ENCODE measurements at regions not wholly inside any gene's neighbourhood (a gene's known extent, or its start where the extent isn't known, plus 50 kb on each side); places are given as distances from the start of the nearest gene placed in this dataset.

DNA sequence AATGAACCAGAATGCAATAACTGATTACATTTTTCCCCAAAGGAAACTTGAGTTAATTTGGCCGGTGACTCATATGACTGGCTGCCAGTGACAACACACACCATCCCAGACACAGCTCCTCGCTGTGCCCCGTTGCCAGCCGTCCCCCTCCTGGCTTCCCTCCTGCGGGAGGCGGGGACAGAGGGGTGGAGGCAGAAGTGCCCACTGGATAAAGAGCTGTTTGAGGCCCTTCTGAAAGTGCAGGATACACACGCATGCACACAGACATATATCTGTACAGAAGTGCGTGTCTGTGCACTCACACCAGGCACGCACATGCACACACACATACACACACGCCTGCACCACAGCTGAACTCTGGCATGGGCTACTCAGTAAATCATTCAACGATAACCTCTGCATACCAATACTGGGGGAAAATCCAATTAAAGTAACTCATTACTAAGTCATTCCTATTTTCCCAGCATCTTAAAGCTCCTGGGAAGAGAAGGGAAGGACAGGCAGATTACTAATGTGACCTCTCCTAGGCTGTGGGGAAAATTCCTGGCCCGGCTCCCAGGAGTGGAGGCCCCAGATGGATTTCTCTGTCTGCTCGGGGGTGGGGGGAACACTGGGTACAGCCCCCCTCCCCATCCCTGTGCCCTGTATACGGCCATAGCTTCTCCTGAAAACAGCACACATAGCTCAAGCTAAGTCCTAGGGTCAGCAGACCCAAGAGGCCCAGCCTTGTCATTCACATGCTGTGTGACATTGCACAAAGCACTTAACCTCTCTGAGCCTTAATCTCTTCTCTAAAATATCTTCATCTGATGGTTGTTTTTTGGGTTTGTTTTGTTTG, 52.3 kb upstream of the MYL10 start:
- Histone ChIP-seq H3K79me2 (replicated peaks; ENCODE audit: insufficient read depth, low read length) (no peaks in the 10 kb centered on the region), H3K4me2 (ENCODE audit: low read length) (no peak overlapping the region), H2AFZ (ENCODE audit: low read depth, low read length) (no peak overlapping the region), H3K9me2 (ENCODE audit: insufficient read depth, low read length) (no peaks in the 10 kb centered on the region), H3F3A (ENCODE audit: insufficient read depth, low read length, poor library complexity, severe bottlenecking) (no peaks in the 10 kb centered on the region), H3K36me3 (ENCODE audit: insufficient read depth, low read length) (no peaks in the 10 kb centered on the region), H3K9ac (ENCODE audit: low read length) (no peak overlapping the region), H3K27ac (ENCODE audit: low read length) (no peak overlapping the region), H3K4me3 (ENCODE audit: low read length) (no peak overlapping the region), H3K27me3 (ENCODE audit: insufficient read depth, low read depth, low read length) (no peaks in the 10 kb centered on the region), H3K9me3 (ENCODE audit: low read length) (no peaks in the 10 kb centered on the region), H4K20me1 (ENCODE audit: insufficient read depth) (no peaks in the 10 kb centered on the region)
- TF ChIP-seq MXI1 (conservative IDR thresholded peaks at IDR 0.05; ENCODE audit: poor library complexity, severe bottlenecking) = no peak
- TF ChIP-seq, protein P1, sequence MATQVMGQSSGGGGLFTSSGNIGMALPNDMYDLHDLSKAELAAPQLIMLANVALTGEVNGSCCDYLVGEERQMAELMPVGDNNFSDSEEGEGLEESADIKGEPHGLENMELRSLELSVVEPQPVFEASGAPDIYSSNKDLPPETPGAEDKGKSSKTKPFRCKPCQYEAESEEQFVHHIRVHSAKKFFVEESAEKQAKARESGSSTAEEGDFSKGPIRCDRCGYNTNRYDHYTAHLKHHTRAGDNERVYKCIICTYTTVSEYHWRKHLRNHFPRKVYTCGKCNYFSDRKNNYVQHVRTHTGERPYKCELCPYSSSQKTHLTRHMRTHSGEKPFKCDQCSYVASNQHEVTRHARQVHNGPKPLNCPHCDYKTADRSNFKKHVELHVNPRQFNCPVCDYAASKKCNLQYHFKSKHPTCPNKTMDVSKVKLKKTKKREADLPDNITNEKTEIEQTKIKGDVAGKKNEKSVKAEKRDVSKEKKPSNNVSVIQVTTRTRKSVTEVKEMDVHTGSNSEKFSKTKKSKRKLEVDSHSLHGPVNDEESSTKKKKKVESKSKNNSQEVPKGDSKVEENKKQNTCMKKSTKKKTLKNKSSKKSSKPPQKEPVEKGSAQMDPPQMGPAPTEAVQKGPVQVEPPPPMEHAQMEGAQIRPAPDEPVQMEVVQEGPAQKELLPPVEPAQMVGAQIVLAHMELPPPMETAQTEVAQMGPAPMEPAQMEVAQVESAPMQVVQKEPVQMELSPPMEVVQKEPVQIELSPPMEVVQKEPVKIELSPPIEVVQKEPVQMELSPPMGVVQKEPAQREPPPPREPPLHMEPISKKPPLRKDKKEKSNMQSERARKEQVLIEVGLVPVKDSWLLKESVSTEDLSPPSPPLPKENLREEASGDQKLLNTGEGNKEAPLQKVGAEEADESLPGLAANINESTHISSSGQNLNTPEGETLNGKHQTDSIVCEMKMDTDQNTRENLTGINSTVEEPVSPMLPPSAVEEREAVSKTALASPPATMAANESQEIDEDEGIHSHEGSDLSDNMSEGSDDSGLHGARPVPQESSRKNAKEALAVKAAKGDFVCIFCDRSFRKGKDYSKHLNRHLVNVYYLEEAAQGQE (IDR thresholded peaks at IDR 0.05; ENCODE audit: borderline replicate concordance) = no peak
- TF ChIP-seq TAF1 (IDR thresholded peaks at IDR 0.05; ENCODE audit: low read depth) = no peak
- no peak for TF ChIP-seq EP300 (conservative IDR thresholded peaks at IDR 0.05; ENCODE audit: poor library complexity, severe bottlenecking)
- TF ChIP-seq, protein P2, sequence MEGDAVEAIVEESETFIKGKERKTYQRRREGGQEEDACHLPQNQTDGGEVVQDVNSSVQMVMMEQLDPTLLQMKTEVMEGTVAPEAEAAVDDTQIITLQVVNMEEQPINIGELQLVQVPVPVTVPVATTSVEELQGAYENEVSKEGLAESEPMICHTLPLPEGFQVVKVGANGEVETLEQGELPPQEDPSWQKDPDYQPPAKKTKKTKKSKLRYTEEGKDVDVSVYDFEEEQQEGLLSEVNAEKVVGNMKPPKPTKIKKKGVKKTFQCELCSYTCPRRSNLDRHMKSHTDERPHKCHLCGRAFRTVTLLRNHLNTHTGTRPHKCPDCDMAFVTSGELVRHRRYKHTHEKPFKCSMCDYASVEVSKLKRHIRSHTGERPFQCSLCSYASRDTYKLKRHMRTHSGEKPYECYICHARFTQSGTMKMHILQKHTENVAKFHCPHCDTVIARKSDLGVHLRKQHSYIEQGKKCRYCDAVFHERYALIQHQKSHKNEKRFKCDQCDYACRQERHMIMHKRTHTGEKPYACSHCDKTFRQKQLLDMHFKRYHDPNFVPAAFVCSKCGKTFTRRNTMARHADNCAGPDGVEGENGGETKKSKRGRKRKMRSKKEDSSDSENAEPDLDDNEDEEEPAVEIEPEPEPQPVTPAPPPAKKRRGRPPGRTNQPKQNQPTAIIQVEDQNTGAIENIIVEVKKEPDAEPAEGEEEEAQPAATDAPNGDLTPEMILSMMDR (IDR thresholded peaks at IDR 0.05; ENCODE audit: poor library complexity, severe bottlenecking) = no peak
- no peak for TF ChIP-seq POLR2AphosphoS5 (IDR thresholded peaks at IDR 0.05)
- TF ChIP-seq EZH2 (IDR thresholded peaks at IDR 0.05; ENCODE audit: borderline replicate concordance, insufficient read depth, low read length, poor library complexity, severe bottlenecking) = no peak
- TF ChIP-seq SMC3 (conservative IDR thresholded peaks at IDR 0.05; ENCODE audit: poor library complexity) = no peak
- TF ChIP-seq RAD21 (conservative IDR thresholded peaks at IDR 0.05) = no peak

DNA sequence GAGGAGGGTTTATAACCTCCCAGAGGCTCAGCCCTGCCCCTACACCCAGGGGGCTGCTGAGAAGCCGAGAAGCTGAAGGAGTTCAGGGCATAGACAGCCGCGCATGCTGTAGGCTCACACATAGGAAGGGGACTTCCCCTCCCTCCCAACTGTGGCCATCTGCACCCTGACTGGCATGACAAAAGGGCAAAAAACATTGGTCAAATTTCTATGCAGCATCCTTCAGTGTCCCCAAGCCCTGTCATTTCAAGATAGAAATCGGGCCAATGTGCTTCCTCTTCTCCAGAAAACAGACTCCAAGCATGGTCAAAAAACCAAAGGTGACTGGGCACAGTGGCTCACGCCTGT, 55.9 kb upstream of the MYL10 start:
- Histone ChIP-seq H2AFZ (ENCODE audit: low read depth, low read length) (no peak overlapping the region), H3K4me3 (ENCODE audit: low read length) (no peak overlapping the region), H3K27me3 (ENCODE audit: insufficient read depth, low read depth, low read length) (no peaks in the 10 kb centered on the region), H3K36me3 (ENCODE audit: insufficient read depth, low read length) (no peaks in the 10 kb centered on the region), H3K4me2 (ENCODE audit: low read length) (no peak overlapping the region), H3K9me2 (ENCODE audit: insufficient read depth, low read length) (no peaks in the 10 kb centered on the region), H3F3A (ENCODE audit: insufficient read depth, low read length, poor library complexity, severe bottlenecking) (no peaks in the 10 kb centered on the region), H3K27ac (ENCODE audit: low read length) (no peak overlapping the region), H3K9ac (ENCODE audit: low read length) (no peak overlapping the region), H4K20me1 (ENCODE audit: insufficient read depth) (no peaks in the 10 kb centered on the region), H3K9me3 (ENCODE audit: low read length) (no peaks in the 10 kb centered on the region), H3K79me2 (replicated peaks; ENCODE audit: insufficient read depth, low read length) (no peaks in the 10 kb centered on the region)
- TF ChIP-seq MXI1 (conservative IDR thresholded peaks at IDR 0.05; ENCODE audit: poor library complexity, severe bottlenecking) (no peak), EP300 (conservative IDR thresholded peaks at IDR 0.05; ENCODE audit: poor library complexity, severe bottlenecking) (no peak), POLR2AphosphoS5 (IDR thresholded peaks at IDR 0.05) (no peak), SMC3 (conservative IDR thresholded peaks at IDR 0.05; ENCODE audit: poor library complexity) (no peak), TAF1 (IDR thresholded peaks at IDR 0.05; ENCODE audit: low read depth) (no peak), RAD21 (conservative IDR thresholded peaks at IDR 0.05) (no peak)
- TF ChIP-seq, protein P1 (IDR thresholded peaks at IDR 0.05; ENCODE audit: borderline replicate concordance) = no peak
